HL-60 (cell line): ENCODE measurements at regions not wholly inside any gene's neighbourhood (a gene's known extent, or its start where the extent isn't known, plus 50 kb on each side); places are given as distances from the start of the nearest gene placed in this dataset.

Experiments
- CTCF ChIP-seq: IDR thresholded peaks from one replicate; pipeline ENCODE4 v1.5.1; 2011; ENCODE audit warnings: low read length, control low read depth, inconsistent platforms; ENCODE audit not compliant: insufficient read depth
- GABPA ChIP-seq: IDR thresholded peaks from 2 replicates; pipeline ENCODE4 v1.6.1; 2012; ENCODE audit warnings: low read depth
- POLR2AphosphoS5 ChIP-seq: IDR thresholded peaks from 2 replicates; pipeline ENCODE4 v1.6.1; 2012; ENCODE audit warnings: low read depth
- REST ChIP-seq: IDR thresholded peaks from 2 replicates; pipeline ENCODE4 v1.6.1; 2012; ENCODE audit warnings: low read depth; ENCODE audit not compliant: insufficient replicate concordance
- SPI1 ChIP-seq: IDR thresholded peaks from 2 replicates; pipeline ENCODE4 v1.6.1; 2012; ENCODE audit warnings: low read depth, mild to moderate bottlenecking, borderline replicate concordance

- TF ChIP-seq CTCF, result no peak
- no peak for TF ChIP-seq GABPA
- no peak for TF ChIP-seq POLR2AphosphoS5
- TF ChIP-seq REST, result no peak
- TF ChIP-seq SPI1, result no peak
These were observed 218.2 kb downstream of the GADD45G start for GRCh38 chr9:89822996-89823395.
